H1 (cell line): ENCODE measurements at regions not wholly inside any gene's neighbourhood (a gene's known extent, or its start where the extent isn't known, plus 50 kb on each side); places are given as distances from the start of the nearest gene placed in this dataset.

ENCODE experiments used
- CTCF ChIA-PET: fragments of 300-600 bp; sonication (Branson Sonifier 250); formaldehyde crosslinking; loops from one replicate; lab custom pipeline; 2021; ENCODE audit not compliant: partially characterized antibody; lab: Charles Lee
- POLR2A ChIA-PET: fragments of 300-600 bp; sonication (Branson Sonifier 250); formaldehyde crosslinking; loops from one replicate; lab custom pipeline; 2021; ENCODE audit warnings: inconsistent platforms; ENCODE audit not compliant: partially characterized antibody; lab: Charles Lee
- DNase-seq, 2 experiments: peaks; one replicate each; pipeline versions ENCODE4 v3.0.0 to v3.0.0-alpha.2; 2010 to 2022; ENCODE audit warnings: low spot score in 2 of 2, low read depth in 1 of 2, mixed read lengths in 1 of 2
- FAIRE-seq: peaks from 2 replicates; lab custom pipeline; 2011; peaks lifted over from hg19 to GRCh38; lab: Jason Lieb, UNC
- H2AFZ ChIP-seq: 2 replicates; pipeline ENCODE4 v1.8.1; 2012; ENCODE audit warnings: low read length, inconsistent platforms
- H2AK5ac ChIP-seq: 2 replicates; pipeline ENCODE4 v1.6.1; 2013; ENCODE audit warnings: low read depth, low read length
- H2BK120ac ChIP-seq: replicated peaks from 2 replicates; pipeline ENCODE3; 2013; ENCODE audit warnings: low read depth, low read length, inconsistent platforms
- H2BK12ac ChIP-seq: 2 replicates; pipeline ENCODE4 v1.6.1; 2013; ENCODE audit warnings: low read depth, low read length
- H2BK15ac ChIP-seq: 2 replicates; pipeline ENCODE4 v1.6.1; 2013; ENCODE audit warnings: low read length
- H2BK20ac ChIP-seq: 2 replicates; pipeline ENCODE4 v1.6.1; 2013; ENCODE audit warnings: low read length
- H2BK5ac ChIP-seq: 2 replicates; pipeline ENCODE4 v1.6.1; 2013; ENCODE audit warnings: low read depth, low read length
- H3K14ac ChIP-seq: 2 replicates; pipeline ENCODE4 v1.6.1; 2013; ENCODE audit warnings: inconsistent platforms; ENCODE audit not compliant: insufficient read length
- H3K18ac ChIP-seq: 2 replicates; pipeline ENCODE4 v1.6.1; 2013; ENCODE audit warnings: low read length; ENCODE audit errors: extremely low read depth
- H3K23ac ChIP-seq: 2 replicates; pipeline ENCODE4 v1.6.1; 2013; ENCODE audit warnings: inconsistent platforms; ENCODE audit not compliant: insufficient read length
- H3K23me2 ChIP-seq: 2 replicates; pipeline ENCODE4 v1.6.1; 2013; ENCODE audit warnings: low read depth, low read length
- H3K27ac ChIP-seq: 2 replicates; pipeline ENCODE4 v1.6.1; 2011; ENCODE audit warnings: low read depth, low read length, inconsistent platforms
- H3K27me3 ChIP-seq, 4 experiments: replicated peaks in 1 of 4; 1 replicate in 1 of 4; 2 replicates in 3 of 4; pipeline versions ENCODE4 v1.6.1 to v1.8.1; 2011 to 2013; ENCODE audit warnings: low read length in 3 of 4, mild to moderate bottlenecking in 3 of 4, inconsistent platforms in 2 of 4, mixed read lengths in 2 of 4, moderate library complexity in 1 of 4; ENCODE audit not compliant: control insufficient read depth in 3 of 4, insufficient read depth in 3 of 4; ENCODE audit errors: extremely low read depth in 1 of 4
- H3K36me3 ChIP-seq, 4 experiments: 2 replicates each; pipeline versions ENCODE4 v1.6.1 to v1.8.1; 2011 to 2013; ENCODE audit warnings: mild to moderate bottlenecking in 4 of 4, low read length in 3 of 4, moderate library complexity in 2 of 4, control low read depth in 1 of 4, inconsistent platforms in 1 of 4; ENCODE audit not compliant: insufficient read depth in 4 of 4, control insufficient read depth in 2 of 4
- H3K4ac ChIP-seq: replicated peaks from 2 replicates; pipeline ENCODE3; 2013; ENCODE audit warnings: low read length, low read depth, mixed read lengths, inconsistent platforms; ENCODE audit not compliant: insufficient read length
- H3K4me1 ChIP-seq, 4 experiments: replicated peaks in 1 of 4; 1 replicate in 1 of 4; 2 replicates in 3 of 4; pipeline versions ENCODE4 v1.6.1 to v1.8.1; 2011 to 2013; ENCODE audit warnings: low read length in 3 of 4, inconsistent platforms in 2 of 4, mixed read lengths in 1 of 4; ENCODE audit not compliant: insufficient read depth in 4 of 4, control insufficient read depth in 3 of 4
- H3K4me2 ChIP-seq, 2 experiments: 2 replicates each; pipeline versions ENCODE4 v1.6.1 to v1.8.1; 2011 to 2013; ENCODE audit warnings: low read depth in 2 of 2, low read length in 2 of 2, control low read depth in 1 of 2, inconsistent platforms in 1 of 2, mild to moderate bottlenecking in 1 of 2; ENCODE audit not compliant: insufficient read depth in 1 of 2
- H3K4me3 ChIP-seq, 4 experiments: fragments of 200-600, 300-600 bp in 1 of 4; sonication (generic), shearing (Covaris generic), sonication (Bioruptor Twin) in 1 of 4; 2 replicates each; pipeline versions ENCODE4 v1.5.1 to v1.8.1; 2011 to 2016; ENCODE audit warnings: low read length in 4 of 4, low read depth in 3 of 4, control low read depth in 2 of 4, inconsistent platforms in 2 of 4, mild to moderate bottlenecking in 2 of 4, mixed read lengths in 1 of 4, moderate library complexity in 1 of 4; ENCODE audit not compliant: insufficient read depth in 2 of 4; ENCODE audit errors: extremely low read depth in 1 of 4
- H3K56ac ChIP-seq: replicated peaks from 2 replicates; pipeline ENCODE3; 2013; ENCODE audit warnings: low read depth, mild to moderate bottlenecking, mixed read lengths, low read length, inconsistent platforms; ENCODE audit not compliant: insufficient read length
- H3K79me1 ChIP-seq: 2 replicates; pipeline ENCODE4 v1.6.1; 2013; ENCODE audit warnings: low read depth, low read length, control low read depth
- H3K79me2 ChIP-seq, 2 experiments: 2 replicates each; pipeline versions ENCODE4 v1.6.1 to v1.8.1; 2012 to 2013; ENCODE audit warnings: low read length in 2 of 2, mild to moderate bottlenecking in 2 of 2, inconsistent platforms in 1 of 2; ENCODE audit not compliant: insufficient read depth in 2 of 2, control insufficient read depth in 1 of 2
- H3K9ac ChIP-seq, 4 experiments: replicated peaks in 1 of 4; 1 replicate in 1 of 4; 2 replicates in 3 of 4; pipeline versions ENCODE4 v1.6.1 to v1.8.1; 2011 to 2013; ENCODE audit warnings: low read depth in 3 of 4, low read length in 3 of 4, control low read depth in 2 of 4, mild to moderate bottlenecking in 2 of 4, moderate library complexity in 2 of 4, inconsistent platforms in 1 of 4; ENCODE audit errors: extremely low read depth in 1 of 4
- H3K9me3 ChIP-seq, 2 experiments: 2 replicates each; pipeline versions ENCODE4 v1.6.1 to v1.8.1; 2012 to 2013; ENCODE audit warnings: mild to moderate bottlenecking in 2 of 2, moderate library complexity in 2 of 2, control low read depth in 1 of 2, inconsistent platforms in 1 of 2, low read depth in 1 of 2, low read length in 1 of 2, mixed read lengths in 1 of 2; ENCODE audit not compliant: insufficient read depth in 2 of 2
- H4K20me1 ChIP-seq, 2 experiments: replicated peaks in 1 of 2; 2 replicates each; pipeline versions ENCODE3 to v1.8.1; 2011 to 2013; ENCODE audit warnings: inconsistent platforms in 2 of 2, low read length in 2 of 2, mild to moderate bottlenecking in 1 of 2; ENCODE audit not compliant: insufficient read depth in 2 of 2, control insufficient read depth in 1 of 2
- H4K5ac ChIP-seq: 2 replicates; pipeline ENCODE4 v1.6.1; 2013; ENCODE audit warnings: low read length, low read depth, mixed read lengths, inconsistent platforms; ENCODE audit not compliant: insufficient read length
- H4K8ac ChIP-seq: 2 replicates; pipeline ENCODE4 v1.8.0; 2013; ENCODE audit warnings: mild to moderate bottlenecking, moderate library complexity, low read length, inconsistent platforms; ENCODE audit not compliant: insufficient read depth; ENCODE audit errors: extremely low read depth
- H4K91ac ChIP-seq: replicated peaks from 2 replicates; pipeline ENCODE3; 2013; ENCODE audit warnings: low read length, mixed read lengths, inconsistent platforms; ENCODE audit not compliant: insufficient read length
- CTBP2 ChIP-seq: IDR thresholded peaks from 2 replicates; pipeline ENCODE4 v1.7.0; 2011; ENCODE audit warnings: borderline replicate concordance, mild to moderate bottlenecking, moderate library complexity, mixed read lengths, low read length; ENCODE audit not compliant: insufficient read depth, insufficient read length
- TCF12 ChIP-seq: IDR thresholded peaks from 2 replicates; pipeline ENCODE4 v1.6.1; 2011; ENCODE audit warnings: low read depth, mild to moderate bottlenecking, low read length
- WGBS, 2 experiments: shearing (Covaris generic) in 1 of 2; methylation state at CpG; one replicate each; pipeline versions ENCODE4 v1.1.6 to v1.1.7; 2013 to 2015; ENCODE audit warnings: low lambda C conversion rate in 2 of 2, mixed read lengths in 2 of 2, inconsistent platforms in 1 of 2, low coverage in 1 of 2, missing lambda C conversion rate in 1 of 2; ENCODE audit not compliant: insufficient replicate concordance in 2 of 2, insufficient coverage in 1 of 2, insufficient read length in 1 of 2; ENCODE audit errors: extremely low coverage in 1 of 2, missing lambda C conversion rate in 1 of 2; 5-methylcytosine and 5-hydroxymethylcytosine counted together

- no peak overlapping the region for H2BK20ac ChIP-seq
- TF ChIP-seq CTBP2 (no peak), TCF12 (no peak)
- H2BK15ac ChIP-seq: no peak overlapping the region
- H4K5ac ChIP-seq: no peak overlapping the region
- WGBS, 2 experiments: 84% methylated on average over 2 of the region's 2 CpGs; no CpG with 5 or more reads in 1 of the 2 experiments
- H3K79me2 ChIP-seq: no peaks in the 10 kb centered on the region
- H3K36me3 ChIP-seq: no peaks in the 10 kb centered on the region
- H3K9ac ChIP-seq: no peak overlapping the region
- H3K56ac ChIP-seq: no peak overlapping the region
- FAIRE-seq (no peak), DNase-seq (no peak)
- H3K79me1 ChIP-seq: no peaks in the 10 kb centered on the region
- no peak overlapping the region for H3K4me3 ChIP-seq
- H3K14ac ChIP-seq: no peak overlapping the region
- H3K4me2 ChIP-seq: no peak overlapping the region
- no peaks in the 10 kb centered on the region for H3K23me2 ChIP-seq
- no peak overlapping the region for H3K18ac ChIP-seq
- no peaks in the 10 kb centered on the region for H3K27me3 ChIP-seq
- H3K27ac ChIP-seq: no peak overlapping the region
- ChIA-PET POLR2A (no interaction called here), CTCF (interaction anchor here (1.0 kb wide), 1 partner anchor 225 kb away, joined by 3 read pairs; no protein-coding TSS in a partner anchor)
- no peak overlapping the region for H2BK5ac ChIP-seq
- no peak overlapping the region for H2BK12ac ChIP-seq
- H3K23ac ChIP-seq: no peak overlapping the region
- H4K8ac ChIP-seq: no peak overlapping the region
- no peak overlapping the region for H3K4ac ChIP-seq
- no peaks in the 10 kb centered on the region for H4K20me1 ChIP-seq
- H3K4me1 ChIP-seq: no peaks in the 10 kb centered on the region
- no peak overlapping the region for H2BK120ac ChIP-seq
- no peak overlapping the region for H4K91ac ChIP-seq
- H2AFZ ChIP-seq: no peak overlapping the region
- no peaks in the 10 kb centered on the region for H3K9me3 ChIP-seq
- H2AK5ac ChIP-seq: no peak overlapping the region
Measured at GRCh38 chr12:13716119-13716518, 265.3 kb downstream of the GRIN2B start.
